ENCODE measurements at regions not wholly inside any gene's neighbourhood (a gene's known extent, or its start where the extent isn't known, plus 50 kb on each side); places are given as distances from the start of the nearest gene placed in this dataset.

GRCh38 chr7:133164498-133164897 lies 82.6 kb upstream of the CHCHD3 start:
- TF ChIP-seq SUZ12 (IDR thresholded peaks at IDR 0.05; ENCODE audit: low read depth, low read length): no peak
- TF ChIP-seq ZNF629 (CRISPR knock-in tag; conservative IDR thresholded peaks at IDR 0.05): no peak
- no peak for TF ChIP-seq MAFF (IDR thresholded peaks at IDR 0.05; ENCODE audit: low read depth, low read length)
- TF ChIP-seq CTCF (CRISPR knock-in tag; IDR thresholded peaks at IDR 0.05): peak; percentile 21; the same call in 1 of the 2 replicates
- TF ChIP-seq AHDC1 (CRISPR knock-in tag; IDR thresholded peaks at IDR 0.05; ENCODE audit: borderline replicate concordance): no peak
- no peak for TF ChIP-seq USF2 (IDR thresholded peaks at IDR 0.05; ENCODE audit: low read depth, low read length)
- no peak for TF ChIP-seq USF2 (CRISPR knock-in tag; IDR thresholded peaks at IDR 0.05; ENCODE audit: borderline replicate concordance)
- TF ChIP-seq MAFK (conservative IDR thresholded peaks at IDR 0.05 in 1 of 2, IDR thresholded peaks at IDR 0.05 in 1 of 2; ENCODE audit: low read length in 2 of 2): no peak
- TF ChIP-seq NFIB (CRISPR knock-in tag; IDR thresholded peaks at IDR 0.05; ENCODE audit: borderline replicate concordance): no peak
- no peak for TF ChIP-seq KDM2A (CRISPR knock-in tag; IDR thresholded peaks at IDR 0.05; ENCODE audit: borderline replicate concordance, low read depth)

Measured in HepG2 (cell line).